Activated CD8-positive, alpha-beta memory T cell treated with anti-CD3 and anti-CD28 coated beads, Interleukin-2, amount 10 ng/mL, durations not matched to agents 7 days and 5 days (primary cell): ENCODE measurements at regions not wholly inside any gene's neighbourhood (a gene's known extent, or its start where the extent isn't known, plus 50 kb on each side); places are given as distances from the start of the nearest gene placed in this dataset.
"Not testable (repeated sequence)": the region's sequence is repeated elsewhere in the genome, so short reads cannot be mapped to it uniquely, and the experiment has no call there.

Experiments
- ATAC-seq: fragments of 150-1000 bp; cut with Tn5 transposase; one replicate; pipeline ENCODE4 v1.10.0; 2021; ENCODE audit warnings: moderate library complexity
- CTCF ChIA-PET: fragments of 350-600 bp; sonication (Branson Sonifier 250); formaldehyde crosslinking; loops from one replicate; lab custom pipeline; 2021; ENCODE audit warnings: antibody characterized with exemption; lab: Charles Lee
- DNase-seq: peaks from one replicate; pipeline ENCODE4 v3.0.0-alpha.2; 2020
- H3K27ac Mint-ChIP-seq: one replicate; pipeline ENCODE4 v1.8.0; 2021; ENCODE audit warnings: mild to moderate bottlenecking, mixed read lengths
- H3K27me3 Mint-ChIP-seq: one replicate; pipeline ENCODE4 v1.8.0; 2021; ENCODE audit warnings: mixed read lengths
- H3K36me3 Mint-ChIP-seq: one replicate; pipeline ENCODE4 v1.8.0; 2021; ENCODE audit warnings: mild to moderate bottlenecking, mixed read lengths
- H3K4me1 Mint-ChIP-seq: one replicate; pipeline ENCODE4 v1.8.0; 2021; ENCODE audit warnings: mixed read lengths
- H3K4me3 Mint-ChIP-seq: one replicate; pipeline ENCODE4 v1.8.0; 2021; ENCODE audit warnings: mild to moderate bottlenecking, moderate library complexity, mixed read lengths
- H3K9me3 Mint-ChIP-seq: one replicate; pipeline ENCODE4 v1.8.0; 2022; ENCODE audit warnings: low read depth, mixed read lengths

- ATAC-seq: no peak
- DNase-seq: no peak
- H3K27ac Mint-ChIP-seq: no peak overlapping the region
- H3K27me3 Mint-ChIP-seq: no peaks in the 10 kb centered on the region
- no peaks in the 10 kb centered on the region for H3K36me3 Mint-ChIP-seq
- H3K4me1 Mint-ChIP-seq: no peaks in the 10 kb centered on the region
- H3K4me3 Mint-ChIP-seq: no peak overlapping the region
- CTCF ChIA-PET: no interaction called here
- H3K9me3 Mint-ChIP-seq: peaks cover 6% of the 10 kb centered on the region
These were observed 894.3 kb downstream of the DIPK2A start for GRCh38 chr3:144865948-144866347.

DNA sequence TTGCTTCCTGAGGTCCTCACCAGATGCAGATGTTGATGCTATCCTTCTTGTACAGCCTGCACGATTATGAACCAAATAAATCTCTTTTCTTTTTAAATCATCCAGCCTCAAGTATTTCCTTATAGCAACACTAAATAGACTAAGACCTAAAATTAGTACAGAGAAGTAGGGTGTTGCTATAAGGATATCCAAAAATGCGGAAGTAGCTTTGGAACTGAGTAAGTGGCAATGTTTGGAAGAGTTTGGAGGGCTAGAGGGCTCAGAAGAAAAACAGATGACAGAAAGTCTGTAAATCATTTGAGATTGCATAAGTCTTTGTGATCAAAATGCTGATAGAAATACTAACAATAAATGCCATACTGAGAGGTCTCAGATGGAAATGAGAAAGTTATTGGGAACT is 894.9 kb downstream of the DIPK2A start:
- H3K27me3 Mint-ChIP-seq: no peaks in the 10 kb centered on the region
- no peak overlapping the region for H3K27ac Mint-ChIP-seq
- H3K4me1 Mint-ChIP-seq: no peaks in the 10 kb centered on the region
- ATAC-seq: no peak
- H3K9me3 Mint-ChIP-seq: peaks cover 6% of the 10 kb centered on the region
- no peak overlapping the region for H3K4me3 Mint-ChIP-seq
- H3K36me3 Mint-ChIP-seq: no peaks in the 10 kb centered on the region
- DNase-seq: no peak
- CTCF ChIA-PET: no interaction called here

DNA sequence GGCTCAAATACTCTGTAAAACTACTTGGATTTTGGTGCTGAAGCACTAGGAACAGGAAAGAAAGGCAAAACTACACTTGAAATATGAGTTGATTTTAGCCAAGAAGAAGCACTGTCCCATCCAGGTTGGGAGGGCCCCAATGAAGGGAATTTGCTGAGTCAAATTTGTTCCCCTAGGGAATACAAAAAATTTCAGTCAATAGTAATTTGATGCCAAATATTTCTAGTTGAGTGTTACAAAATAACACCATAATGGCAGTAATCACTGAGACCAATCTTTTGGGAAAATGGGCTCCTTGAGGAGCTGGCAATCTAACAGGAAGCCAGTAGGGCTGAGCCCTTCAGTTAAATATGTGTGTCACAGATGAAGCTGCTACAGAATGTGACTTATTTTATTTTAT is 896.9 kb downstream of the DIPK2A start:
- H3K27ac Mint-ChIP-seq: no peak overlapping the region
- no peaks in the 10 kb centered on the region for H3K27me3 Mint-ChIP-seq
- no peak for DNase-seq
- no peaks in the 10 kb centered on the region for H3K4me1 Mint-ChIP-seq
- no peaks in the 10 kb centered on the region for H3K36me3 Mint-ChIP-seq
- no peak for ATAC-seq
- no peaks in the 10 kb centered on the region for H3K9me3 Mint-ChIP-seq
- no peak overlapping the region for H3K4me3 Mint-ChIP-seq
- CTCF ChIA-PET: no interaction called here

- no peaks in the 10 kb centered on the region for H3K36me3 Mint-ChIP-seq
- no peaks in the 10 kb centered on the region for H3K27me3 Mint-ChIP-seq
- no peaks in the 10 kb centered on the region for H3K4me1 Mint-ChIP-seq
- no peak overlapping the region for H3K4me3 Mint-ChIP-seq
- H3K9me3 Mint-ChIP-seq: peaks cover 2% of the 10 kb centered on the region
- DNase-seq: no peak
- no peak for ATAC-seq
- no peak overlapping the region for H3K27ac Mint-ChIP-seq
- CTCF ChIA-PET: no interaction called here
These were observed 901.4 kb downstream of the DIPK2A start for GRCh38 chr3:144873066-144873465.

- Mint-ChIP-seq H3K4me1 (no peaks in the 10 kb centered on the region), H3K27ac (no peak overlapping the region), H3K9me3 (peaks cover 2% of the 10 kb centered on the region), H3K36me3 (no peaks in the 10 kb centered on the region), H3K4me3 (no peak overlapping the region), H3K27me3 (no peaks in the 10 kb centered on the region)
- CTCF ChIA-PET: no interaction called here
- no peak for DNase-seq
- ATAC-seq: no peak
These were observed 903.6 kb downstream of the DIPK2A start for GRCh38 chr3:144875211-144875610.

- Mint-ChIP-seq H3K27me3 (no peaks in the 10 kb centered on the region), H3K4me3 (no peak overlapping the region), H3K27ac (no peak overlapping the region), H3K9me3 (peaks cover 2% of the 10 kb centered on the region), H3K4me1 (no peaks in the 10 kb centered on the region), H3K36me3 (no peaks in the 10 kb centered on the region)
- DNase-seq (no peak), ATAC-seq (no peak)
- CTCF ChIA-PET: no interaction called here
These were observed 905.7 kb downstream of the DIPK2A start for GRCh38 chr3:144877356-144877755.

DNA sequence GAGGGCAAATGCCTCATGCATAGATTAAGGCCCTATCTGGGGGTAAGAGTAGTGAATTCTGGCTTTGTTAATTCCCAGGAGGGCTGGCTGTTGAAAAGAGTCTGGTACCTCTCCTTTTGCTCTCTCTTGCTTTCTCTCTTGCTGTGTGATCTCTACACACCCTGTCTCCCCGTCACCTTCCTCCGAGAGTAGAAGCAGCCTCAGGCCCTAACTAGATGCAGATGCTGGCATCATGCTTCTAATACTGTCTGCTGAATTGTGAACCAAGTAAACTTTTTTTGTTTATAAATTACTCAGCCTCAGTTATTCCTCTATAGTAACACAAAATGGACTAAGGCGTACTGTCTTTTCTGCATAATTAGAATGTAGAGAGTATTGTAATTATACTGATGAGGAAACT is 908.1 kb downstream of the DIPK2A start:
- Mint-ChIP-seq H3K9me3 (peaks cover 2% of the 10 kb centered on the region), H3K4me3 (no peak overlapping the region), H3K27ac (no peak overlapping the region), H3K27me3 (no peaks in the 10 kb centered on the region), H3K36me3 (no peaks in the 10 kb centered on the region), H3K4me1 (no peaks in the 10 kb centered on the region)
- CTCF ChIA-PET: no interaction called here
- ATAC-seq (no peak), DNase-seq (no peak)

DNA sequence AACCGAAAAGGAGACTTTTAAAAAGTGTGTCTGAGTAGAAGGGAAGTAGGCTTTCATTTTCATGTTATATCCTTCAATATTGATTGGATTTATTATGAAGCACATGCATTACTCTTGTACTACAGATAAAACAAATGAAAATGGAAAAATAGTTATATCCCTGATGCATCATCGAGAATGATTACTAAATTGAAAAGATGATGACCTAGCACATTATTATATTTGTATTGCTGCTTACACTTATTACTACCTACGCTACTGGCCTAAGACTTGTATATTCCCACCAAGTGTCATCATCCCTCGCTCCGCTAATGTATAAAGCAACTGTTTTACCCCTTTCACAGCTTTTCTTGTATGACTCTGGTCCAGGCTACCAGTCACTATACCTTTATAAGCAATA is 922.4 kb downstream of the DIPK2A start:
- no peak for DNase-seq
- Mint-ChIP-seq H3K27ac (no peak overlapping the region), H3K4me3 (no peak overlapping the region), H3K27me3 (no peaks in the 10 kb centered on the region), H3K4me1 (no peaks in the 10 kb centered on the region), H3K9me3 (peaks cover 3% of the 10 kb centered on the region), H3K36me3 (no peaks in the 10 kb centered on the region)
- CTCF ChIA-PET: no interaction called here
- no peak for ATAC-seq

GRCh38 chr3:144894576-144894975 is 923.0 kb downstream of the DIPK2A start:
- no peak for ATAC-seq

DNA sequence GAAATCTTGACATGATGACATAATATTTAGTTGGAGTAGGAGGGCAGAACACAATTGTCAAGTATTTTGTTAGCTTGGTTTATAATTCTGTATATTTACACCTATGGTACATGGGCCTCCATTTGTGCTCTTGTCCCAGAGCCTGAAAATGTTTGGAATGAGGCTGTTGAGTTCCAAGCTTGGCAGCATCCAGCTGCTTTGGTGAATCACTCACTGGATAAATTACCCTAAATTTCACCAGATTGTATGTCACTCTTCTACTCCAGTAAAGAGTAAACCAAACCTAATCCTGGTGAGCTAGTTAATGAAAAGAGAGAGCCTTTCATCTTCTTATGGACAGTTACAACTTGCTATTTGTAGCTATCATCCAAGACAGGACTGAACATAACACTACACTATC is 928.7 kb downstream of the DIPK2A start:
- CTCF ChIA-PET: no interaction called here
- Mint-ChIP-seq H3K9me3 (peaks cover 12% of the 10 kb centered on the region), H3K27ac (no peak overlapping the region), H3K36me3 (no peaks in the 10 kb centered on the region), H3K4me1 (no peaks in the 10 kb centered on the region), H3K27me3 (no peaks in the 10 kb centered on the region), H3K4me3 (no peak overlapping the region)
- DNase-seq: no peak
- no peak for ATAC-seq

More at GRCh38 chr3:144894576-144894975, 923.0 kb downstream of the DIPK2A start:
- DNase-seq: no peak
- CTCF ChIA-PET: no interaction called here
- H3K4me3 Mint-ChIP-seq: no peak overlapping the region
- H3K36me3 Mint-ChIP-seq: no peaks in the 10 kb centered on the region
- no peaks in the 10 kb centered on the region for H3K27me3 Mint-ChIP-seq
- no peaks in the 10 kb centered on the region for H3K4me1 Mint-ChIP-seq
- H3K9me3 Mint-ChIP-seq: peaks cover 3% of the 10 kb centered on the region
- H3K27ac Mint-ChIP-seq: no peak overlapping the region

GRCh38 chr3:144907581-144907980 is 936.0 kb downstream of the DIPK2A start:
- ATAC-seq, H3K4me3 Mint-ChIP-seq, H3K27me3 Mint-ChIP-seq, H3K4me1 Mint-ChIP-seq, DNase-seq, H3K36me3 Mint-ChIP-seq, H3K27ac Mint-ChIP-seq, CTCF ChIA-PET: not testable (repeated sequence)
- peaks cover 17% of the 10 kb centered on the region for H3K9me3 Mint-ChIP-seq

DNA sequence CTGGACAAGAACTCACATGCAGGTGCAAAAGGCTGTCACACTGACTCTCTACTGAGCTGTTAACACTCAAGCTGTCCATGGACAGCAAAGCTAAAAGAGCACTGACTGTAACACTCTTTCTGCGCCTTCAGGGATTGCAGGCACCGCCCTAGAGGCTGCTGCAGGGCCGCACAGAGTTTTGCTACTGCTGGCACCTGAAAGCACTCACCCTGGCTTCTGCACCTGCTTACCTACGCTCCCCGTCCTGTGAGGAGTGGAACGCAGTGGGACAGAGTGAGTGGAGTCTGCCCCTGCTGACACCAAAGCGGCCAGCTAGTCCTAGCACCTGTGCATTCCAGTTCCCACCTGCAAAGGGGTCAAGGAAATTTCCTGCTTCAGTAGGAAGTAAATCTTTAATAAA is 941.3 kb downstream of the DIPK2A start:
- no peak for ATAC-seq
- no peak overlapping the region for H3K27ac Mint-ChIP-seq

GRCh38 chr3:144915202-144915601 is 943.6 kb downstream of the DIPK2A start:
- Mint-ChIP-seq H3K4me3 (no peak overlapping the region), H3K9me3 (peaks cover 2% of the 10 kb centered on the region)
- ATAC-seq: no peak

More for the DNA sequence above, 941.3 kb downstream of the DIPK2A start:
- Mint-ChIP-seq H3K36me3 (no peaks in the 10 kb centered on the region), H3K4me3 (no peak overlapping the region), H3K4me1 (no peaks in the 10 kb centered on the region), H3K9me3 (peaks cover 6% of the 10 kb centered on the region), H3K27me3 (no peaks in the 10 kb centered on the region)
- no peak for DNase-seq
- CTCF ChIA-PET: no interaction called here

DNA sequence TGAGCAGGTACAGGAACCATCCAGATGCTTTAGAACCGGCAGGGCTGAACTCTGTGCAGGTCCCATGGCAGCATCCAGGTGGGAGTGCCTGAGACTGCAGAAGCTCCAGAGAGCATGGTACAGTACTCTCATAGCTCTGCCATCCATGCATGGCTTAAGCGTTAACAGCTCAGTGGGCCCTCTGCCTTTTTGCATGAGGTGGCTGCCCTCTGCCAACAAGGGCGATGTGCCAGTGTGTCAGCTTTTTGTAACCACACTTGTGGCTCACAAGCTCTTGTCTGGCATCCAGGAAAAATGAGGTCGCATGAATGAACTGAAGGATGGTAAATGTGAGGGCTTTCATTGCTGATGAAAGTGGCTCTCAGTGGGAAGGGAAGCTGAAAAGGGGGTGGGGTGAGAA is 950.1 kb downstream of the DIPK2A start:
- CTCF ChIA-PET: no interaction called here
- ATAC-seq (no peak), DNase-seq (no peak)
- Mint-ChIP-seq H3K4me3 (no peak overlapping the region), H3K9me3 (peaks cover 2% of the 10 kb centered on the region), H3K27me3 (no peaks in the 10 kb centered on the region), H3K27ac (no peak overlapping the region), H3K36me3 (no peaks in the 10 kb centered on the region), H3K4me1 (no peaks in the 10 kb centered on the region)

More at GRCh38 chr3:144915202-144915601, 943.6 kb downstream of the DIPK2A start:
- Mint-ChIP-seq H3K36me3 (no peaks in the 10 kb centered on the region), H3K27ac (no peak overlapping the region), H3K27me3 (no peaks in the 10 kb centered on the region), H3K4me1 (no peaks in the 10 kb centered on the region)
- no peak for DNase-seq
- CTCF ChIA-PET: no interaction called here
